Uterus (tissue), 3 donors: ENCODE measurements at regions not wholly inside any gene's neighbourhood (a gene's known extent, or its start where the extent isn't known, plus 50 kb on each side); places are given as distances from the start of the nearest gene placed in this dataset.

Experiments
- DNase-seq, 2 donors: peaks; one replicate each; pipeline ENCODE4 v3.0.0-alpha.2; 2019 to 2020
- H3K27ac ChIP-seq, 2 donors: fragments of 200-600 bp; sonication (generic); 1 replicate in 1 of 2; 2 replicates in 1 of 2; pipeline ENCODE4 v1.5.1; 2016 to 2018
- H3K27me3 ChIP-seq, 2 donors: fragments of 200-600 bp; sonication (generic); one replicate each; pipeline ENCODE4 v1.5.1; 2018 to 2019; ENCODE audit warnings: control low read depth in 1 of 2
- H3K36me3 ChIP-seq, 2 donors: fragments of 200-600 bp; sonication (generic); one replicate each; pipeline ENCODE4 v1.5.1; 2019; ENCODE audit warnings: control low read depth in 1 of 2
- H3K4me1 ChIP-seq, 2 donors: fragments of 200-600 bp; sonication (generic); one replicate each; pipeline ENCODE4 v1.5.1; 2018 to 2019; ENCODE audit warnings: control low read depth in 1 of 2
- H3K4me3 ChIP-seq, 2 donors: fragments of 200-600 bp; sonication (generic); 1 replicate in 1 of 2; 2 replicates in 1 of 2; pipeline ENCODE4 v1.5.1; 2018 to 2019; ENCODE audit warnings: mild to moderate bottlenecking in 1 of 2
- H3K9me3 ChIP-seq, 2 donors: fragments of 200-600 bp; sonication (generic); one replicate each; pipeline ENCODE4 v1.5.1; 2019; ENCODE audit warnings: control low read depth in 1 of 2
- POLR2A ChIP-seq, 2 donors: fragments of 450-650 bp; IDR thresholded peaks; one replicate each; pipeline ENCODE4 v1.6.1; 2016; ENCODE audit warnings: antibody characterized with exemption in 2 of 2, mild to moderate bottlenecking in 1 of 2, moderate library complexity in 1 of 2
- intact Hi-C: fragments of 100-400 bp; cut with DNase I; formaldehyde crosslinking; loops from one replicate; pipeline ENCODE4 v1.15.1; 2023; ENCODE audit warnings: low total_unique reads
- TF ChIP-seq, protein P1 (sequence below), 4 experiments: fragments of 200-600 bp in 2 of 4; fragments of 450-650 bp in 2 of 4; sonication (generic) in 2 of 4; IDR thresholded peaks; one replicate each; pipeline ENCODE4 v1.5.1; 2016 to 2019; ENCODE audit warnings: antibody characterized with exemption in 4 of 4, mild to moderate bottlenecking in 2 of 4, moderate library complexity in 1 of 4
- donor health status: DM: yes; HTN: yes; CAD: no.

DNA sequence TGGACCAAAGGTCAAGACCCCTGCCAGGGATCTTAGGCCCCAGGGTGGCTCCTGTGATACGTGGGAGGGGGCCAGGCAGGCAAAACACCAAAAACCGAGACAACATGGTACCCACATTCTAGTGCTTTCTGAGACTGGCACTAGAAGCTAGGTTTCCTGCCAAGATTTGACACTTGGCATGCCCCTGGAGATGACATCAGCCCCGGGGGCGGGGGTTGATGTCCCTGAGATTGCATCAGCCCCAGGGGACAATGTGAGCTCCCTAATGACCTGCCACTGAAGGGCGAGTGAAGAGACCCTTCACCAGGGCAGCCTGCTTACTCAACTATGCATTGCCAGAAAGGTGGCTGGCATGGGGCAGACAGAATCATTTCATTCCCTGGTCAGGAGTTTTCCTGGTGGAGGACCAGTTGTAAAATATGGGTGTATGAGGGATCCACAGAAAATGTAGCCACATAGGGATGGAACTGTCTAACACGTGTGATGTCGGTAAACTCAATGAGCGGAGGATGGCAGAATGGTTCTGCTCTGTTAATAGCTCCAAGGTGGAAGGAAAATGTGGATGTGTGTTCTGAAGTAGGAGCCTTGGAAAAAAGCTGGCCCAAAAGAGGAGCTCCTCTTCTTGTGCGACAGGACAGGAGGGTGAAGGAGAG lies 219.7 kb downstream of the UNC5CL start:
- Histone ChIP-seq H3K36me3 (no peaks in the 10 kb centered on the region), H3K4me3 (no peak overlapping the region), H3K4me1 (no peaks in the 10 kb centered on the region), H3K27ac (no peak overlapping the region), H3K9me3 (no peaks in the 10 kb centered on the region), H3K27me3 (no peaks in the 10 kb centered on the region)
- TF ChIP-seq, protein P1, sequence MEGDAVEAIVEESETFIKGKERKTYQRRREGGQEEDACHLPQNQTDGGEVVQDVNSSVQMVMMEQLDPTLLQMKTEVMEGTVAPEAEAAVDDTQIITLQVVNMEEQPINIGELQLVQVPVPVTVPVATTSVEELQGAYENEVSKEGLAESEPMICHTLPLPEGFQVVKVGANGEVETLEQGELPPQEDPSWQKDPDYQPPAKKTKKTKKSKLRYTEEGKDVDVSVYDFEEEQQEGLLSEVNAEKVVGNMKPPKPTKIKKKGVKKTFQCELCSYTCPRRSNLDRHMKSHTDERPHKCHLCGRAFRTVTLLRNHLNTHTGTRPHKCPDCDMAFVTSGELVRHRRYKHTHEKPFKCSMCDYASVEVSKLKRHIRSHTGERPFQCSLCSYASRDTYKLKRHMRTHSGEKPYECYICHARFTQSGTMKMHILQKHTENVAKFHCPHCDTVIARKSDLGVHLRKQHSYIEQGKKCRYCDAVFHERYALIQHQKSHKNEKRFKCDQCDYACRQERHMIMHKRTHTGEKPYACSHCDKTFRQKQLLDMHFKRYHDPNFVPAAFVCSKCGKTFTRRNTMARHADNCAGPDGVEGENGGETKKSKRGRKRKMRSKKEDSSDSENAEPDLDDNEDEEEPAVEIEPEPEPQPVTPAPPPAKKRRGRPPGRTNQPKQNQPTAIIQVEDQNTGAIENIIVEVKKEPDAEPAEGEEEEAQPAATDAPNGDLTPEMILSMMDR (IDR thresholded peaks at IDR 0.05): no peak
- no peak for TF ChIP-seq POLR2A (IDR thresholded peaks at IDR 0.05)
- intact Hi-C loops: no loop called here
- DNase-seq: no peak

DNA sequence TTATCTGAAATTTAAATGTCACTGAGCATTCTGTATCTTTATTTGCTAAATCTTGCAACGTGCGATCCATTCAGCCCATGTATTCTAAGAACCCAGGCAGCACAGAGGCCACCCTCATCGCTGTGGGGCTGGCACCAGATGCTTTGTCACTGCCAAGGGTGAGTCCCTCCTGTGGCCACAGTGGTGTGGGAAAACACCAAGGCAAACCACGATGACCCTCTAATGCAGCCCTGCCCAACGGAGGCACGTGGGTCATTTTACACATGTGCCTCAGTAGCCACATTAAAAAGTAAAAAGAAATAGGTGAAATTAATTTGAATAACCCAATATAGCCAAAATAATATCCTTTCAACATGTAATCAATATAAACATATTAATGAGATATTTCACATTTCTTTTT lies 221.7 kb downstream of the UNC5CL start:
- H3K4me3 ChIP-seq: no peak overlapping the region
- H3K4me1 ChIP-seq: no peaks in the 10 kb centered on the region
- no peaks in the 10 kb centered on the region for H3K36me3 ChIP-seq
- no peak for DNase-seq
- no peaks in the 10 kb centered on the region for H3K9me3 ChIP-seq
- H3K27me3 ChIP-seq: no peaks in the 10 kb centered on the region
- no peak for TF ChIP-seq POLR2A (IDR thresholded peaks at IDR 0.05)
- TF ChIP-seq, protein P1 (IDR thresholded peaks at IDR 0.05): no peak
- no peak overlapping the region for H3K27ac ChIP-seq
- intact Hi-C loops: no loop called here

DNA sequence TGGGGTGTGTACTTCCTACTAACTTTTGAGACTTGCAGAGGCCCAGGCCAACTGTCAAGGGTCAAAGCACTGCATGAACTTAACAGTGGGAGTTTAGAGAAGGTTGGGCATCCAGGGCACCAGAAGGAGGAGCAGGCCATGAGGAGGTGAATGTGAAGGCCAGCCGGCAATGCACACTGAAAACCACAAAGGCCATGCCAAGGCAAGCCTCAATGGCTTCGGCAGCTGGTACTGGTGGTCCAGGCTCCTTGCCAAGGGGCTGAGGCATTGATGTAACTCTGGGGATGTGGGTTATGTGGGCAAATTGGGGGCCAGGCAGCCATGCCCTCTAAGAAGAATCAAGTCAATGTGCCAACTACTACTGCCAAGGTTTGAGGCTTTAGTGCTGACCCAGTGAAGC lies 222.4 kb downstream of the UNC5CL start:
- Histone ChIP-seq H3K27ac (no peak overlapping the region), H3K27me3 (no peaks in the 10 kb centered on the region), H3K36me3 (no peaks in the 10 kb centered on the region), H3K4me3 (no peak overlapping the region), H3K4me1 (no peaks in the 10 kb centered on the region), H3K9me3 (no peaks in the 10 kb centered on the region)
- TF ChIP-seq, protein P1 (IDR thresholded peaks at IDR 0.05): no peak
- TF ChIP-seq POLR2A (IDR thresholded peaks at IDR 0.05): no peak
- DNase-seq: no peak
- intact Hi-C loops: no loop called here

DNA sequence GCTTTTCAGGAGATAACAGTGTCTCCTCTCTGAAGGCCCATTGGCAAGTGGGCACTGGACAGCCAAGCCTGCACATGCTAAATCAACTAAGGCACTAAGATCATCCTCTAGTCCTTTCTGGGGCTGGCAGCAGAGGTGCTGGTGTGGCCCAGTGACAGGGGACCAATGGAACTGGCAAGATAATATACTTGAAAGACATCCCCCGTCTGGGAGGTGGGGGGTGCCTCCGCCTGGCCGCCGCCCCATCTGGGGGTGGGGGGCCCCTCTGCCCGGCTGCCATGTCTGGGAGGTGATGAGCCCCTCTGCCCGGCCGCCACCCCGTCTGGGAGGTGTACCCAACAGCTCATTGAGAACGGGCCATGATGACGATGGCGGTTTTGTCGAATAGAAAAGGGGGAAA lies 223.3 kb downstream of the UNC5CL start:
- H3K4me1 ChIP-seq: no peaks in the 10 kb centered on the region
- H3K27ac ChIP-seq: no peak overlapping the region
- DNase-seq: no peak
- no peak overlapping the region for H3K4me3 ChIP-seq
- intact Hi-C loops: no loop called here
- no peaks in the 10 kb centered on the region for H3K9me3 ChIP-seq
- H3K36me3 ChIP-seq: no peaks in the 10 kb centered on the region
- H3K27me3 ChIP-seq: no peaks in the 10 kb centered on the region
- no peak for TF ChIP-seq POLR2A (IDR thresholded peaks at IDR 0.05)
- TF ChIP-seq, protein P1 (IDR thresholded peaks at IDR 0.05): no peak

DNA sequence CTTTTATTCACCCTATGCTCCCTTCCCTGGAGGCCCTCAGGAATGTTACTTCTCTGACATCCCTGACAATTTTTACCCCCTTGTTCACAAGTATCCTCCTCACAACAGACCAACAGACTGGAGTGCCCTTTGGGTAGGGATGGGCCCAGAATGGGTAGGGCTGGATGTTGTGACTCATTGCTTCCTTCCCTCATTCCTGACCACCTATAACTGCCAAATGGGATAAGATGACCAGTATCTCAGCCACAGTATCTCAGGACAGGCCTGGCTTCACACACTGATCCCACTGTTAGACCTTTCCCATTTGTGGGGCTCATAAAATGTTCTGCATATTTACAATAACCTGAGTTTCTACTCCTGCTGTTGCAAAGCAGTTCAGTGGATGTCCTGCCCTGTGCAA lies 223.0 kb upstream of the LRFN2 start:
- Histone ChIP-seq H3K9me3 (no peaks in the 10 kb centered on the region), H3K27me3 (no peaks in the 10 kb centered on the region), H3K36me3 (no peaks in the 10 kb centered on the region), H3K27ac (no peak overlapping the region), H3K4me1 (no peaks in the 10 kb centered on the region), H3K4me3 (no peak overlapping the region)
- DNase-seq: no peak
- no peak for TF ChIP-seq POLR2A (IDR thresholded peaks at IDR 0.05)
- TF ChIP-seq, protein P1 (IDR thresholded peaks at IDR 0.05): no peak
- intact Hi-C loops: no loop called here
